PC-9 (cell line): ENCODE measurements at regions not wholly inside any gene's neighbourhood (a gene's known extent, or its start where the extent isn't known, plus 50 kb on each side); places are given as distances from the start of the nearest gene placed in this dataset.

ENCODE experiments used
- CTCF ChIP-seq: fragments of 200-600 bp; sonication (generic); conservative IDR thresholded peaks from 2 replicates; pipeline ENCODE4 v1.6.1; 2017; ENCODE audit warnings: mixed run types, antibody characterized with exemption, mild to moderate bottlenecking, moderate library complexity
- EZH2 ChIP-seq: fragments of 200-600 bp; sonication (generic); IDR thresholded peaks from 2 replicates; pipeline ENCODE4 v1.8.0; 2017; ENCODE audit warnings: antibody characterized with exemption, low read depth

GRCh38 chr9:88326015-88326414, 62.2 kb upstream of the SPIN1 start:
- TF ChIP-seq CTCF = no peak
- no peak for TF ChIP-seq EZH2
